Esophagus squamous epithelium (tissue), 5 donors: ENCODE measurements at regions not wholly inside any gene's neighbourhood (a gene's known extent, or its start where the extent isn't known, plus 50 kb on each side); places are given as distances from the start of the nearest gene placed in this dataset.

Source experiments
- DNase-seq: peaks from one replicate; lab custom pipeline; 2025; lab: John Stamatoyannopoulos, UW
- H3K27ac ChIP-seq, 4 donors: fragments of 200-600 bp; sonication (generic); one replicate each; pipeline ENCODE4 v1.5.1; 2016 to 2019; ENCODE audit warnings: mild to moderate bottlenecking in 1 of 4
- H3K27me3 ChIP-seq, 4 donors: fragments of 200-600 bp; sonication (generic); 1 replicate in 3 of 4; 2 replicates in 1 of 4; pipeline versions ENCODE4 v1.5.1 to v1.6.0; 2017 to 2021; ENCODE audit warnings: antibody characterized with exemption in 1 of 4
- H3K36me3 ChIP-seq, 3 donors: fragments of 200-600 bp; sonication (generic); one replicate each; pipeline ENCODE4 v1.5.1; 2016 to 2019
- H3K4me1 ChIP-seq, 3 donors: fragments of 200-600 bp; sonication (generic); one replicate each; pipeline ENCODE4 v1.5.1; 2017 to 2019
- H3K4me3 ChIP-seq, 4 donors: fragments of 200-600 bp; sonication (generic); 1 replicate in 3 of 4; 2 replicates in 1 of 4; pipeline ENCODE4 v1.5.1; 2016 to 2019; ENCODE audit warnings: mild to moderate bottlenecking in 2 of 4, moderate library complexity in 1 of 4
- H3K9me3 ChIP-seq, 3 donors: fragments of 200-600 bp; sonication (generic); one replicate each; pipeline ENCODE4 v1.5.1; 2016 to 2019
- POLR2A ChIP-seq, 4 donors: fragments of 450-650 bp; IDR thresholded peaks; one replicate each; pipeline ENCODE4 v1.6.1; 2017; ENCODE audit warnings: antibody characterized with exemption in 4 of 4, mild to moderate bottlenecking in 4 of 4, moderate library complexity in 3 of 4
- WGBS, 2 donors: methylation state at CpG; one replicate each; pipeline ENCODE4 v1.1.5; 2018; 5-methylcytosine and 5-hydroxymethylcytosine counted together
- intact Hi-C: fragments of 100-400 bp; cut with DNase I; formaldehyde crosslinking; loops from one replicate; pipeline ENCODE4 v1.15.0; 2022
- TF ChIP-seq, protein P1 (sequence below), 6 experiments: fragments of 450-650 bp in 4 of 6; fragments of 200-600 bp in 2 of 6; sonication (generic) in 2 of 6; IDR thresholded peaks; one replicate each; pipeline ENCODE4 v1.5.1; 2016 to 2019; ENCODE audit warnings: antibody characterized with exemption in 6 of 6, mild to moderate bottlenecking in 4 of 6, moderate library complexity in 4 of 6
- donor health status: DM: yes; HTN: yes; CAD: no.

DNA sequence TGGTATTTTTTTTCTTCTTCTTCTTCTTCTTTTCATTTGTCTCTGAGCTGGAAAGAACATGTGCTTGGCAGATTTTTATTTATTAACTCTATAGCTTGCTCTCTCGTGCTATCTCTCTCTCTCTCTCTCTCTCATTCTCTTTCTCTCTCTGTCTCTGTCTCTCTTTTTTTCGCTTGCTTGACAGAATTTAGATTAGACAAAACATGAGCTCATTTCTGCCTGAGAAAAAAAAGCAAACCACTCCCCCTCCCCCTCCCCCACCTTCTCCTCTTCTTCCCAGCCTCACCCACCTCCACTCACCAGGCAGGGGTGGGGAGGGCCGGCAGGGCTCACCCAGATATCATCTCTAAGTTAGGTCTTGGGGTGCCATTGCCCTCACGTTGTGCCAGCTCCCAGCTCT, 81.5 kb downstream of the PJA1 start:
- Histone ChIP-seq H3K9me3 (no peaks in the 10 kb centered on the region), H3K27me3 (no peaks in the 10 kb centered on the region), H3K4me3 (no peak overlapping the region), H3K27ac (no peak overlapping the region), H3K36me3 (no peaks in the 10 kb centered on the region), H3K4me1 (peaks cover 0 to 4% (median 0%) of the 10 kb centered on the region in 3 donors)
- WGBS, 2 donors: 54 to 81% methylated on average over 3 of the region's 4 CpGs
- intact Hi-C loops: no loop called here
- no peak for DNase-seq
- no peak for TF ChIP-seq POLR2A (IDR thresholded peaks at IDR 0.05)
- TF ChIP-seq, protein P1, sequence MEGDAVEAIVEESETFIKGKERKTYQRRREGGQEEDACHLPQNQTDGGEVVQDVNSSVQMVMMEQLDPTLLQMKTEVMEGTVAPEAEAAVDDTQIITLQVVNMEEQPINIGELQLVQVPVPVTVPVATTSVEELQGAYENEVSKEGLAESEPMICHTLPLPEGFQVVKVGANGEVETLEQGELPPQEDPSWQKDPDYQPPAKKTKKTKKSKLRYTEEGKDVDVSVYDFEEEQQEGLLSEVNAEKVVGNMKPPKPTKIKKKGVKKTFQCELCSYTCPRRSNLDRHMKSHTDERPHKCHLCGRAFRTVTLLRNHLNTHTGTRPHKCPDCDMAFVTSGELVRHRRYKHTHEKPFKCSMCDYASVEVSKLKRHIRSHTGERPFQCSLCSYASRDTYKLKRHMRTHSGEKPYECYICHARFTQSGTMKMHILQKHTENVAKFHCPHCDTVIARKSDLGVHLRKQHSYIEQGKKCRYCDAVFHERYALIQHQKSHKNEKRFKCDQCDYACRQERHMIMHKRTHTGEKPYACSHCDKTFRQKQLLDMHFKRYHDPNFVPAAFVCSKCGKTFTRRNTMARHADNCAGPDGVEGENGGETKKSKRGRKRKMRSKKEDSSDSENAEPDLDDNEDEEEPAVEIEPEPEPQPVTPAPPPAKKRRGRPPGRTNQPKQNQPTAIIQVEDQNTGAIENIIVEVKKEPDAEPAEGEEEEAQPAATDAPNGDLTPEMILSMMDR (IDR thresholded peaks at IDR 0.05): no peak

- TF ChIP-seq POLR2A (IDR thresholded peaks at IDR 0.05): no peak
- TF ChIP-seq, protein P1 (IDR thresholded peaks at IDR 0.05): no peak
- no peaks in the 10 kb centered on the region for H3K36me3 ChIP-seq
- no peak for DNase-seq
- 40 to 100% methylated on average over 1 of the region's 3 CpGs for WGBS, 2 donors
- no peaks in the 10 kb centered on the region for H3K27me3 ChIP-seq
- H3K4me3 ChIP-seq: no peak overlapping the region
- H3K27ac ChIP-seq: no peak overlapping the region
- H3K9me3 ChIP-seq: no peaks in the 10 kb centered on the region
- intact Hi-C loops: no loop called here
- peaks cover 0 to 4% (median 0%) of the 10 kb centered on the region in 3 donors for H3K4me1 ChIP-seq
Measured at GRCh38 chrX:69083361-69083760, 81.9 kb downstream of the PJA1 start.

DNA sequence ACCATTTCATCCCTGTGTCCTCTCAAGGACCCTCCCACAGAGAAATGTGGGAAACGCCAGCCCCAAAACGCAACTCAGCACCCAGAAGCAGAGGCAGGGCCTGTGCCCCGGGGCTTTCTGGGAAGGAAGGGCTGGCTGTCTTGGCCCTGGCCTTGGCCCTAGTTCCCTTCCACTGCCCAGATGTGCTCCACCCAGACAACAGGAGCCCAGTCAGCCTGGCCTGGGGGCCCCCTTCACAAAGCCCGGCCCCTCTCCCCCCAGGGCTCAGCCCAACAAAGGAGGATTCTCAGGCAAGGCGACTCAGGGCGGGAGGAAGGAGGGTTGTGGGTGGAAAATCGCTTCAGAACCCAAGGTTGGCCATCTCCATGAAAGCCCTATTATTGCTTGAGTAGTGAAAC, 82.5 kb downstream of the PJA1 start:
- no peak for TF ChIP-seq POLR2A (IDR thresholded peaks at IDR 0.05)
- TF ChIP-seq, protein P1 (IDR thresholded peaks at IDR 0.05): no peak
- no peaks in the 10 kb centered on the region for H3K9me3 ChIP-seq
- peaks cover 0 to 4% (median 0%) of the 10 kb centered on the region in 3 donors for H3K4me1 ChIP-seq
- no peak overlapping the region for H3K4me3 ChIP-seq
- H3K27me3 ChIP-seq: no peaks in the 10 kb centered on the region
- H3K36me3 ChIP-seq: no peaks in the 10 kb centered on the region
- H3K27ac ChIP-seq: no peak overlapping the region
- DNase-seq: no peak
- intact Hi-C loops: no loop called here
- no CpG with 5 or more reads among the region's 7 CpGs for WGBS, 2 donors

DNA sequence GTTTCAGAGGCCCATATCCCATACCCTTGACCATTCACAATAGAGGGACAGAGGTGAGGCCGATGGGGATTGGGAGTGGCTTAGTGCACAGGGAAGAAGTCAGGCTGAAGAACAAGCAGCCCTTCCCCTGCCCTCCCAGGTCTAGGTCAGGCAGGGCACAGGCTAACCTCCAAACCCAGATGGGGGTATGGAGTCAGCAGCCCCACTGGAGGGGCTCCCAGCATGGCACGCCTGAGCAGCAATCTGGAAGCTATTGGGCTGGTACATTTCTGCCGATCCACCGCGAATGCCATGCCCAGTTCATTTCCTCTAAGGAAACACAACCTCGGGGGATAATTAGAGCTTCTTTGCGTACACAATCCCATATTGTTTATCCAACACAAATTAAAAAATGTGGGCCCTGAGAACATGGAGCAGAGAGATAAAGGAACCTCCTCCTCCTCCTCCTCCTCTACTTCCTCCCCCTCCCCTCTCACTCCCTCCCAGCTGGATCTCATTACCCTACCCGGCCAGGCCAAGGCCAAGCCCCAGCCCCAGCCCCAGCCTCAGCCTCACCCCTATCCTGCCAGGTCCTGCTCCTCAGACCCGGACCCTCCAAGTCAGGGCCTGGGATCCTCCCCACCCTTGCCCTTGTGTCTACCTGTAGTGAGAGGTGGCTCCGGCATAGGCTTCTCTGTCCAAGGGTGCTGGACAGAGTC, 83.0 kb downstream of the PJA1 start:
- 71 to 82% methylated on average over 6 to 8 of the region's 10 CpGs for WGBS, 2 donors

DNA sequence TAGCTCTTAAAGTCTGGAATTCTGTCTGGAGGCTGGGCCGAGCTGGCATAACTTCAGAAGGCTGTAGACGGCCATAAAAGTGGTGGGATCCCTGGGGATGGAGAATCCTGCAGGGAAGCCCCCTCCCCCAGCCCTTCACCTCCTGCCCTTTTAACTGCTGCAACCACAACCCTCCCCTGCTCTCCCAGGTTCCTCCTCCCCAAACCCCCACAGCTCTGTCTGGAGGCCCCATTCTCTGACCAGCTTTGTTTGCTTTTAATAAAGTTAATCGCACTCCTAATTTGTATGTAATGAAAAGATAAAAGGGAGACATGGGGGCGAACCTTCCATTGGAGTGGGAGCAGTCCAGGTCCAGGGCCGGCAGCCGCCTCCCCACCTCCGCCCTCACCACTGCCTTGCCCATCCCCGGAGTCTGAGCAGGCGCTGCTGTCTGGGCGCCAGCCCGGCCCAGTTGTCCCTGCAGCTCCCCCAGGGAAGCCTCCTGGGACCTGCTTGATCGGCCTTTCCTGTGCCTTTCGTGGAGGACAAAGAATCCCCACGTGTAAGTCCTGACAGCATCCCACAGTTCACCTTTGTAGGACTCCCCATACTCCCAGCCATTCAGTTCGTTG, 84.3 kb downstream of the PJA1 start:
- Histone ChIP-seq H3K9me3 (no peaks in the 10 kb centered on the region), H3K4me1 (peaks cover 0 to 4% (median 0%) of the 10 kb centered on the region in 3 donors), H3K36me3 (no peaks in the 10 kb centered on the region), H3K27ac (no peak overlapping the region), H3K4me3 (no peak overlapping the region), H3K27me3 (no peaks in the 10 kb centered on the region)
- WGBS, 2 donors: 54 to 70% methylated on average over 4 to 5 of the region's 15 CpGs
- no peak for DNase-seq
- intact Hi-C loops: no loop called here
- TF ChIP-seq POLR2A (IDR thresholded peaks at IDR 0.05): no peak

More for the DNA sequence above, 83.0 kb downstream of the PJA1 start:
- Histone ChIP-seq H3K27ac (no peak overlapping the region), H3K4me1 (peaks cover 0 to 4% (median 0%) of the 10 kb centered on the region in 3 donors), H3K27me3 (no peaks in the 10 kb centered on the region), H3K36me3 (no peaks in the 10 kb centered on the region), H3K9me3 (no peaks in the 10 kb centered on the region), H3K4me3 (no peak overlapping the region)
- TF ChIP-seq, protein P1 (IDR thresholded peaks at IDR 0.05): no peak
- no peak for TF ChIP-seq POLR2A (IDR thresholded peaks at IDR 0.05)
- no peak for DNase-seq
- intact Hi-C loops: no loop called here
